C4-2B (cell line): ENCODE measurements at regions not wholly inside any gene's neighbourhood (a gene's known extent, or its start where the extent isn't known, plus 50 kb on each side); places are given as distances from the start of the nearest gene placed in this dataset.

Source experiments
- CTCF ChIP-seq: fragments of 450-650 bp; conservative IDR thresholded peaks from 2 replicates; pipeline ENCODE4 v1.5.1; 2017; ENCODE audit warnings: mild to moderate bottlenecking
- ZFX ChIP-seq: fragments of 450-650 bp; IDR thresholded peaks from 2 replicates; pipeline ENCODE4 v1.6.1; 2017

GRCh38 chr3:40971191-40972168, 227.8 kb upstream of the CTNNB1 start:
- TF ChIP-seq CTCF (0 out of 2 replicates have a peak, but pooled peaks have one; percentile 15), ZFX (no peak)
